ENCODE measurements at regions not wholly inside any gene's neighbourhood (a gene's known extent, or its start where the extent isn't known, plus 50 kb on each side); places are given as distances from the start of the nearest gene placed in this dataset.
"Not testable (repeated sequence)": the region's sequence is repeated elsewhere in the genome, so short reads cannot be mapped to it uniquely, and the experiment has no call there.

DNA sequence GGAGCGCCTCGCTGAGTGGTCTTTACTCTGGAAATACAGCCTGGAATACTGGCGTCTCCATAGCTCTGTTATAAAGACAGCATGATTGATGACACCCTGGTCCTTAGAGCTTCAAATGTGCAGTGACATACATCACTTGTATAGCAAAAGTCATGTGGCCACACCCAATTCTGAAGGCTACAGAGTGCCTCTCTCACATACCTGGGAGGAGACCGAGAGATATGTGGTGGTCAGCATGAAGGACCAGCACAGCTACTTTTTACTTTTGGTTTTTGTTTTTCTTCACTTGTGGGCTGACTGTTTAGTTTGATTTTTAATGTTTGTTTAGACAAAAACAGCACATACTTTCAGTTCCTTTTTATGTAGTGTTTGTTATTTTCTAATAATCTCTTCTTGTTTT is 938.5 kb upstream of the SOX11 start:
- DNase-seq, result no peak

DNA sequence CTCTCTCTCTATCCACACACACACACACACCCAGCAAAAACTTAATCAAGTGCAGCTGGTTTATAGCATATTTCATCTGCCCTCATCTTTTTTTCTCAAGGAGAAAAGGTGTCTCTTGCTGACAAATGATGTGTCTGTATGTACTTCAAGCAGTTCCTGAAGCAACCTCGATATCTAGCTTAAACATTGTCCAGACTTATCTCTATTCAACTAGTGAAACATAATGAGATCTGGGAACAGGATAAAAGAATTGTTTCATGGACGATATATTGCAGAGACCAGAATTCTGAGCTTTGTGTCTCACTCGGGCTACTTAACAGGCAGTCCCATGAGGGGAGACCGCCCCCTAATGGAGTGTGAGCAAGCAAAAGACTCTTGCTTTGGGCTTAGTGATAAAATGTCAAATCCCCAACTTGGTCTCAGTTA is 929.2 kb upstream of the SOX11 start:
- DNase-seq, result no peak

- no peak for DNase-seq
Measured at GRCh38 chr2:4765787-4766530, 926.2 kb upstream of the SOX11 start.

- DNase-seq, result no peak
Measured at GRCh38 chr2:4775668-4776067, 916.5 kb upstream of the SOX11 start.

- no peak for DNase-seq
Measured at GRCh38 chr2:4780679-4781078, 911.5 kb upstream of the SOX11 start.

- DNase-seq, result no peak
Measured at GRCh38 chr2:4782647-4783046, 909.5 kb upstream of the SOX11 start.

GRCh38 chr2:4791488-4791887 is 900.7 kb upstream of the SOX11 start:
- no peak for DNase-seq

DNA sequence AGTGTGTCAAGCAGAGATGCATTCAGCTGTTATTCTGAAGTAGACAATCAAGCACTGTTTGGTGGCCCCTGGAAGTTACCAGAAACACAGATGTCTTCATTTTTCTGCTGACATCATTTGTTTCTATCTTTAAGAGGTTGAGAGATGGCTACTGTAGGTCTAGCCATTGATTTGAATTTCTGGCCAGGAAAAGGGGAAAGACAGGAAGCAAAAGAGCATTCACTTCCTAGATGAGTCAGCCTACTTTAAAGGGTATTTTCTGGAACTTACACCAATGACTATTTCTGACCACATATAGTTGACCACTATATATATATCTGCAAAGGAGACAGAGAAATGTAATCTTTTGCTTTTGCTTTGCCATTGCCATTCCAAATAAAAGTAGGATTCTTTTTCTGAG is 900.1 kb upstream of the SOX11 start:
- no peak for DNase-seq

DNA sequence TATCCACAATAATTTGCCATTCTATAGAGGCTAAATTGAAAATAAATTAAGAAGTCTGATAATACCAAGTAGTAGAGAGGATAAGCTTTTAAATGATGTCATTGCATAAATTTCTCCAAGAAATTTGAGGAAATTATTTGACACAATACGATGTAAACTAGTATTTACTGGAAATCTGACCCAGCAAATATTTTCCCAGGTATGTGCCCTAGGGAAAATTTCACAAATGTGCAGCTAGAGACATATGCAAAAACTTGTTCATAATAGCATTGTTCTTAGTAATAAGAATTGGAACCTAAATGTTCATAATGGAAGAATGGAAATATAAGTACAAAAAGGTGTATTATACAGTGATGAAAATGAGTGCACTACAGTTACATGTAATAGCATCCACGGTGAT is 888.8 kb upstream of the SOX11 start:
- DNase-seq, result no peak

DNA sequence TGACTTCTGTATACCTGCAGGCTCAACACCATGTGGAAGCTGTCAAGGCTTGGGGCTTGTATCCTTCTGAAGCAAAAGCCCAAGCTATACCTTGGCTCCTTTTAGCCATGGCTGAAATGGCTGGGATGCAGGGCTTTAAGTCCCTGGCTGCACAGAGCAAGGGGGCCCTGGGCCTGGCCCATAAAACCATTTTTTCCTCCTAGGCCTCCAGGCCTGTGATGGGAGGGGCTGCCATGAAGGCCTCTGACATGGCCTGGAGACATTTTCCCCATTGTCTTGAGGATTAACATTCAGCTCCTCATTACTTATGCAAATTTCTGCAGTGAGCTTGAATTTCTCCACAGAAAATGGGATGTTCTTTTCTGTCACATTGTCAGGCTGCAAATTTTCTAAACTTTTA is 878.0 kb upstream of the SOX11 start:
- not testable (repeated sequence) for DNase-seq

DNA sequence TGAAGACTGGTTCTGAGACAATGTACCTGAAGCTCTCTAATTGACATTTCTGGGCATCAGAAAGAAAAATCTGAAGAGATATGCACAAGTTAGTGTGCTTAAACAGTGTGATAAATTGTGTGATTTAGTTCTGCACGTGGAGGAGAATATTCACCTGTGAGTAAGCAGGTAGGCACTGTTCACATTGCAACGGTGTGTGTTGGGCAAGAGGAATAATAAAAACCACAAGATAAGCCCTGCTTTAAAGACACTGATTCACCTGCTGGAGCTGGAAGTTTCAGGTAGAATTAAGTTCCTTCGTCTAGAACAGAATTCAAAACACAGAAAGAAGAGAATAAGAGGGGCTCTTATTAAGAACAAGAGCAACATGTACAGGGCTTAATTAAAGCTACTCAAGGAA is 864.3 kb upstream of the SOX11 start:
- no peak for DNase-seq

GRCh38 chr2:4828682-4829374 is 863.4 kb upstream of the SOX11 start:
- DNase-seq, result no peak

GRCh38 chr2:4831751-4832150 is 860.4 kb upstream of the SOX11 start:
- no peak for DNase-seq

GRCh38 chr2:4832642-4833041 is 859.5 kb upstream of the SOX11 start:
- DNase-seq, result no peak

GRCh38 chr2:4838626-4839025 is 853.6 kb upstream of the SOX11 start:
- no peak for DNase-seq

GRCh38 chr2:4840791-4841190 is 851.4 kb upstream of the SOX11 start:
- DNase-seq, result no peak

GRCh38 chr2:4844881-4845280 is 847.3 kb upstream of the SOX11 start:
- DNase-seq, result no peak

DNA sequence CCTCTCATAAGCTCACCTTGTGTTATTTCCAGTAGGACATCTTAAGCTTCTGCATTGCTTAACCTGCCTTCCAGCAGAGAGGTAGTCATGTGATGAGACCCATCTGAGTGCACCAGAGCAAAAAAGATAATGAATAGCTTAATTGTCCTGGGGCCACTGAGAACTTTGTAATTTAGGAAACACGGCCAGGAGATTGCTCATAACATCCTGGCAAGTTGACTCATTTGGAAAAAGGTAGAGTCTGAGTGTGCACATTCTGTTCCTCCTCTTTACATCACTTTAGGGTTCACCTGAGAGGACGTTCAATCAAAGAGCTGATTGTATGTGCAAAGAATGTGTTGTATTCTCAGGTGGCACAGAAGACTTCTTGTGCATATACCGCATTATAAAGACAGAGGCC is 830.2 kb upstream of the SOX11 start:
- DNase-seq, result no peak

- no peak for DNase-seq
Measured at GRCh38 chr2:4866198-4866597, 826.0 kb upstream of the SOX11 start.

DNA sequence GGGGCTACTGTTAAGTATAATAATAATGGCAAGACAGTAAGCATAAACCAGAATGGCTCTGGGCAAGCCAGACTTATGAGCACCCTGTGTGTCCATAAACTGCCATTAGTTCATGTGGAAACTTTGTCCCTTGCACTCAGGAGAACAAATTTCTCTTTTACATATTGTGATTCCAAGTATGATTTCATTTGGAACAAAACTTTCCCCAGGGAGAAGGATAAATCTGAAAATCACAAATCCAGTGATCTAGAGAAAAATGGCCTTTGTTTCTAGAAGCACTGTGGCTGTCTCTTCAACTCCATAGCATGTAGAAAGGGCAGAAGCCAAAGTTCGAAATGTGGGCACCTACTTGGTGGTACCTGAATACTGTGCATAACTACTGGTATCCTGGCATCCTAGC is 823.7 kb upstream of the SOX11 start:
- no peak for DNase-seq

GRCh38 chr2:4869154-4869553 is 823.0 kb upstream of the SOX11 start:
- DNase-seq, result no peak

GRCh38 chr2:4873364-4873763 is 818.8 kb upstream of the SOX11 start:
- no peak for DNase-seq

DNA sequence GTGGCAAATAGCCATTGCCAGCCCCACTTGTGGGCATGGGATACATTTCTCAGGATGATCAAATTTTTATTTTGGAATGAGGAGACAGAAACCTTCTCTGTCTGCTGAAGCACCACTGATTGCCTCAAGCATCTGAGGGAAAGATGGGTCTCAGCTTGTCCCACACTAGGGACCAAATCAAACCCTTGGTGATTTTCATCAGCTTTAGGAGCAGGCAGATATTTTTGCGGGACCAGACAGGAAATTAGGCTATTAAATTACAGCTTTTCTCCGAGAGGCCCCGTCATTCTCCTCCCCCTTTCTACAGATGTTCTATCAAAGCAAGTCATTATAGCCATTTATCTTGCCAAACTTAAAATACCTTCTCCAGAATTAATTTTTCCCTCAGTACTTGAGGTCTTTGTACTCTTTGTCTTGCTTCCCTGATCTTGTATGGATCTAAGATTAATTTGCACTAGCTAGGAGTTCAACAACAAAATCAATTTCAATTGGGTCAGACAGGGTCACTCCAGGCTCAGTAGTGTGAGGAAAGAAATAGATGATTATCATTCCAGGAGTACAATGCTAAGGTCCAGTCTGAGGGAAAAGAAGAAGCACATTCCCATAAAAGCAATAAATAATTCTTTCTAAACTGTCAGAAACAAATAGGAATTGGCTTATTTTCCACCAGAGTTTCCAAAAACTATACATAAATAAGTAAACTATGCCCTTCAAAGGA is 818.1 kb upstream of the SOX11 start:
- DNase-seq, result no peak

DNA sequence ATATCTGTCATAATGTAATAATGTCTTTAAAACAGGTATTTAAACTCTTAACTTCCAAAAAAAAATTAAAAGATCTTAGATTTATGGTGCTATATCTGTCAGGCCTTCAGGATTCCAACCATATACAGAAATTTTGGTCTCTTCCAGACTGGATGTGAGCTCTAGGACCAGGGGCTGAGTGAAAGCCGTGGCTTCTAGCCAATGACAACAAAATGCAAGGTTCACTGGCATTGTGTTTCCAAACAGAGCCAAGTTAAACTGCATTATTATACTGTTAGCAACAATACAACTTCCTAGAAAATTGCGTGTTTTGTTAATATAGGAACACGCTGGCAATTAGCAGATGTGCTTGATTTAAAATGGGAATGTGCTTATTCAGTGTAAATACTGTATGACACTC is 809.8 kb upstream of the SOX11 start:
- no peak for DNase-seq
